Motor neuron (in vitro differentiated cells): ENCODE measurements at regions not wholly inside any gene's neighbourhood (a gene's known extent, or its start where the extent isn't known, plus 50 kb on each side); places are given as distances from the start of the nearest gene placed in this dataset.
A peak's percentile ranks its signal among the peaks of the same experiment; 100 is the strongest.

Source experiments
- ATAC-seq, 8 experiments: fragments of 200-7000 bp; cut with Tn5 transposase; replicated peaks in 6 of 8; 2 replicates each; pipeline ENCODE4 v1.8.0; 2021; ENCODE audit warnings: mild to moderate bottlenecking in 8 of 8, moderate library complexity in 8 of 8
- H3K27ac ChIP-seq, 2 donors: fragments of 250-450 bp; sonication (Bioruptor Pico); 2 replicates each; pipeline ENCODE4 v1.9.0; 2021; ENCODE audit warnings: antibody characterized with exemption in 2 of 2, mild to moderate bottlenecking in 2 of 2, moderate library complexity in 1 of 2
- H3K4me1 ChIP-seq, 2 donors: fragments of 250-450 bp; sonication (Bioruptor Pico); replicated peaks in 1 of 2; 2 replicates each; pipeline ENCODE4 v1.6.1; 2021; ENCODE audit warnings: antibody characterized with exemption in 2 of 2, mild to moderate bottlenecking in 2 of 2, moderate library complexity in 1 of 2
- H3K4me3 ChIP-seq, 5 donors: fragments of 250-450 bp; sonication (Bioruptor Pico); 2 replicates each; pipeline ENCODE4 v1.9.0; 2021; ENCODE audit warnings: antibody characterized with exemption in 5 of 5, mild to moderate bottlenecking in 5 of 5, moderate library complexity in 4 of 5
- WGBS, 10 experiments: fragments of 450-650 bp; shearing (Covaris generic); methylation state at CpG; one replicate each; pipeline ENCODE4 v1.0.0; 2022; 5-methylcytosine and 5-hydroxymethylcytosine counted together
- in situ Hi-C, 9 experiments: fragments of 400-800 bp; cut with MboI; loops; one replicate each; pipeline ENCODE4 v1.15.0; 2021; ENCODE audit warnings: low sequenced_read_pairs in 9 of 9, low pct_unique_long_range_greater_than_20kb in 2 of 9; ENCODE audit not compliant: unreplicated experiment in 9 of 9

- WGBS, 10 experiments, result 55 to 100% (median 69%) methylated on average over 2 to 9 of the region's 11 CpGs; no CpG with 5 or more reads in 1 of the 10 experiments
- peak in 6 of 8 experiments; percentile 43 to 87 (median 66) for ATAC-seq
- Histone ChIP-seq H3K4me1 (peaks cover 3 to 12% of the 10 kb centered on the region in 2 donors), H3K4me3 (no peak overlapping the region), H3K27ac (no peak overlapping the region)
- in situ Hi-C loops, result no loop called here
Measured at GRCh38 chr13:29901710-29902631, 51.6 kb upstream of the UBL3 start.
